Activated T-helper 2 cell treated with anti-CD3 and anti-CD28 coated beads, Interferon-gamma antibody, Interleukin-2, Interleukin-4, amounts not matched to agents 10 μg/mL and 5 μg/mL and 100 μg/mL, durations not matched to agents 14 hours and 24 hours and 36 hours (primary cell): ENCODE measurements at regions not wholly inside any gene's neighbourhood (a gene's known extent, or its start where the extent isn't known, plus 50 kb on each side); places are given as distances from the start of the nearest gene placed in this dataset.
A peak's percentile ranks its signal among the peaks of the same experiment; 100 is the strongest.

Experiments
- DNase-seq: peaks from one replicate; pipeline ENCODE4 v3.0.0; 2021; ENCODE audit warnings: low spot score
- H3K27ac Mint-ChIP-seq: one replicate; pipeline ENCODE4 v1.8.0; 2021; ENCODE audit warnings: mixed read lengths
- H3K27me3 Mint-ChIP-seq: one replicate; pipeline ENCODE4 v1.8.0; 2021; ENCODE audit warnings: low read depth, mixed read lengths
- H3K36me3 Mint-ChIP-seq: one replicate; pipeline ENCODE4 v1.8.0; 2021; ENCODE audit warnings: low read depth, mixed read lengths
- H3K4me1 Mint-ChIP-seq: one replicate; pipeline ENCODE4 v1.8.0; 2021; ENCODE audit warnings: low read depth, mixed read lengths
- H3K4me3 Mint-ChIP-seq: one replicate; pipeline ENCODE4 v1.8.0; 2021; ENCODE audit warnings: low read depth, mild to moderate bottlenecking, moderate library complexity, mixed read lengths
- H3K9me3 Mint-ChIP-seq: one replicate; pipeline ENCODE4 v1.8.0; 2021; ENCODE audit warnings: mixed read lengths
- intact Hi-C: fragments of 100-400 bp; cut with micrococcal nuclease; formaldehyde crosslinking; loops from one replicate; pipeline ENCODE4 v1.15.1; 2023

DNA sequence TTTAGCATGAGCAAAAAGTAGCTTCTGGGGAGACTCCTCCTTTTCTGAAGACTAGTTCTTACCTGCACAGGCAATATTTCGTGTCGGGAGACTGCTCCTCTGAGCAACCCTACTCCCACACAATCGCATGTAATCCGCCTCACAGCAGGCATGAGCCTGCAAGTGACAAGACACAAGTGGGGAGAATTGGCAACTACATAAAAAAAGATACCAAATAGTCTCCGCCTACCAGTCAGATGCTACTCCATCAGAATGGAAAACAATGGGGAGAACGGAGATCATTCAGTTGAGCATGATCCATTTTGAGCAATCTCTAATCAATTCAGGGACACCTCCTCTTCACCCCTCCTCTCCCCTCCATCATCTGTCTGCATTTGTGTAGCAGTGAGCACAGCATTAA lies 321.0 kb downstream of the COG6 start:
- intact Hi-C loops = no loop called here
- Mint-ChIP-seq H3K4me3 (no peak overlapping the region), H3K27me3 (peaks cover 14% of the 10 kb centered on the region), H3K4me1 (no peaks in the 10 kb centered on the region), H3K27ac (no peak overlapping the region), H3K36me3 (no peaks in the 10 kb centered on the region), H3K9me3 (no peaks in the 10 kb centered on the region)
- DNase-seq = no peak

DNA sequence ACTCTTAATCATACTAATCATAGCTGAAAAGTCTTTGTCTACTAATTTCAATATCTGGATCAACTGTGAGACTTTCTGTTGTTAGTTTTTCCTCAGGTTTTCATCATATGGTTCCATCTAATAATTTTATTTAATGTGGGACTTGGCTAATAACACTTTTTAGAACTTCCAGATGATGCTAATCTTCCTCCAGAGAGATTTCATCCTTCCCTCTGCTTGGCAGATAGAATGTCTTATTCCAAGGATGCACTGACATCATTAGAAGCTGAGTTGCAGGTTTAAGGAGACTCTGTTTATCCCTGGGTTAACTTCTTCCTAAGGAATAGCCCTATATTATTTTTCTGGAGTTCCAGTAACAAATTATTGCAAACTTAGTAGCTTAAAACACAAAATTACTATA lies 325.6 kb downstream of the COG6 start:
- peaks cover 3% of the 10 kb centered on the region for H3K9me3 Mint-ChIP-seq

DNA sequence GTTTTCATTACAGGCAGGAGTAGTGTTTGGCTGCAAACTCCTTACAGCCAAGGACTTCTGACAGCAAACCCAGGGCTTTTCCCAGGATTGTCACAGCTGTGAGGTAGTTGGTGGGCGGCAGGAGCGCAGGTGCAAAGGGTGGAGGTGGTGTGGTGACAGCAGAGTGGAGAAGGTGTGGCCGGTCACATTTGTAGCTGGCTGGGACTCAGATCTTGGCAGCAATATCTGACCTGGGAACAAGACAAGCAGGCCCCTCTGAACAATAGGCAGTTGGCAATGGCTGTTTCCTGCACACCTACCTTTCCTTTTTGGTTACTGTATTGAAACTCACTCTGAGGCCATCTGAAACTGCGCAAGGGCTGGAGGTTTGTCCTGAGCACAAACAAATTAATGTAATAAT lies 327.3 kb downstream of the COG6 start:
- Mint-ChIP-seq H3K9me3 (peaks cover 5% of the 10 kb centered on the region), H3K4me1 (no peaks in the 10 kb centered on the region), H3K4me3 (no peak overlapping the region), H3K27ac (no peak overlapping the region), H3K27me3 (peaks cover 11% of the 10 kb centered on the region), H3K36me3 (no peaks in the 10 kb centered on the region)
- DNase-seq = no peak
- intact Hi-C loops = no loop called here

More for the DNA sequence above, 325.6 kb downstream of the COG6 start:
- H3K36me3 Mint-ChIP-seq = no peaks in the 10 kb centered on the region
- H3K27ac Mint-ChIP-seq = no peak overlapping the region
- intact Hi-C loops = no loop called here
- H3K4me1 Mint-ChIP-seq = no peaks in the 10 kb centered on the region
- no peak for DNase-seq
- H3K27me3 Mint-ChIP-seq = peaks cover 12% of the 10 kb centered on the region
- no peak overlapping the region for H3K4me3 Mint-ChIP-seq

DNA sequence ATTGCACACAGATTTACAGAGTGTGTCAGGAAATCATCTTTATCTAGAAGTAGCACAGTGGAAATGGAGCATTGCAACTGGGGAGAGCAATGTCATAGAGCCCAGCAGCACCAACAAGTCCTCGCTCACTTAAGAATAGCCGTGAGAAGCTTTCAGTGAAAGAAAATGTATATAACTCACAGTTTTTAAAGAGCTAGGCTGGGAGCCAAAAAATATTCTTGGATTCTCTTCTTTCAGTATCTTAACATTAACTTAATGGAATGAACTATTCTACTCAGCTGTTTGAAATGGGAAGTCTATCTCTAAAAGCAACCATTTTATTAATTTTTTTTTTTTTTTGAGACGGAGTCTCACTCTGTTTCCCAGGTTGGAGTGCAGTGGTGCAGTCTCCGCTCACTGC lies 329.6 kb downstream of the COG6 start:
- no peak overlapping the region for H3K4me3 Mint-ChIP-seq
- no peak overlapping the region for H3K27ac Mint-ChIP-seq
- no peak for DNase-seq
- H3K36me3 Mint-ChIP-seq = no peaks in the 10 kb centered on the region
- peaks cover 5% of the 10 kb centered on the region for H3K9me3 Mint-ChIP-seq
- intact Hi-C loops = no loop called here
- peaks cover 8% of the 10 kb centered on the region for H3K27me3 Mint-ChIP-seq
- H3K4me1 Mint-ChIP-seq = no peaks in the 10 kb centered on the region

DNA sequence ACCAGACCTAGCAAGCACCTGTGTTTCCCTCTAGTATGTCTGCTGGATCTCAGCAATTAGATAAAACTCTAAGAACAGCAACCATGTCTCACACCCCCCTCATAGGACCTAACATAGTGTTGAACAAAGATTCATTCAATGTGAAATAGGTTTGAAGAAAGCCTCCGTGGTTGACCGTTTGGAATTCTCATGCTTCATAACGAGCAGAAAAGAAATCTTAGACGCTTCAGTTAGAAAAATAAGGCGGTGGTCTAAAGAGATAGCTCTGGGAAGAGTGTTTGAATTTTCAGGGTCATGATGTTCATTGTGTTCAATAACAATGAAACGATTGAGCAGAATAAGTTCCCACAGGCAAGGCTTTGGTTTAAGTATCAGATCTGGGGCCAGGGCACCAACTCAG lies 332.9 kb downstream of the COG6 start:
- intact Hi-C loops = no loop called here
- peaks cover 5% of the 10 kb centered on the region for H3K9me3 Mint-ChIP-seq
- H3K27ac Mint-ChIP-seq = no peak overlapping the region
- H3K36me3 Mint-ChIP-seq = no peaks in the 10 kb centered on the region
- H3K27me3 Mint-ChIP-seq = no peaks in the 10 kb centered on the region
- H3K4me1 Mint-ChIP-seq = no peaks in the 10 kb centered on the region
- H3K4me3 Mint-ChIP-seq = no peak overlapping the region
- no peak for DNase-seq

DNA sequence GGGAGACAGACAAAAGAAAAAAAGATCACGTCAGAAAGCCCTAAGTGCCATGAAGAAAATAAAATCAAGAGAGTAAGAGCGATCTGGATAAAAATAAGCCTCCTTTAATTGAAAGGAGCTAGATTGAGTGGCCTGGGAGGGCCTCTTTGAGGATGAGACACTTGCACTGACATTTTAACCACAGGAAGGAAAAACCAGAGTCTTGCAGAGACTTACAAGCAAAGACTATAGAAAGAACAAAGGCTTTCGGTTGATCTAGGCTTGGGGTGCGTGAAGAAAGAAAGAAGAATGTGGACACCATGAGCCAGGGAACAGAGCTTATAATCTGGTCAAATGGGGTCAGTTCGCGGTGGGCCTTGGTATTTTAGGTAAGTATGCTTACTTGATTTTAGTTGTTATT lies 342.7 kb downstream of the COG6 start:
- Mint-ChIP-seq H3K36me3 (no peaks in the 10 kb centered on the region), H3K9me3 (no peaks in the 10 kb centered on the region), H3K27me3 (no peaks in the 10 kb centered on the region), H3K4me3 (no peak overlapping the region), H3K27ac (no peak overlapping the region), H3K4me1 (peaks cover 13% of the 10 kb centered on the region)
- DNase-seq = no peak
- intact Hi-C loops = no loop called here

DNA sequence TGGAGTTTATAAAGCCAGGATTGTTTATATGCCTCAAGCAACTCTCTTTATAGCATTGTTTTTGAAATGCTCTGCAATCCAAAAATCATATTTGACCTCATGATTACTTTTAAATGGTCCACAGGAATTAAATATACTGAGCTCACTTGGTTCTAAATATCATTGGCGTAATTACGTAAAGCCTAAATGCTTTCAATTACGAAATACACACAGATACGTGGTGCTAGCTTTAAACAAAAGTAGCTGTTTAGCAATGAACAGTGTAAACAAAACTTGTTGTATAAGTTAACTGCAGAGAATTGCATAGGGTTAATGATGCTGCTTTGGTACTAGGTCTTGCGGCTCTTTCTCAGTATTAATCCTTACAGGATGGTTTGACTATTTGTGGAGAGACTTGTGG lies 346.6 kb downstream of the COG6 start:
- Mint-ChIP-seq H3K4me3 (no peak overlapping the region), H3K36me3 (no peaks in the 10 kb centered on the region), H3K27me3 (no peaks in the 10 kb centered on the region), H3K9me3 (peaks cover 8% of the 10 kb centered on the region), H3K27ac (no peak overlapping the region), H3K4me1 (peaks cover 13% of the 10 kb centered on the region)
- intact Hi-C loops = no loop called here
- no peak for DNase-seq

DNA sequence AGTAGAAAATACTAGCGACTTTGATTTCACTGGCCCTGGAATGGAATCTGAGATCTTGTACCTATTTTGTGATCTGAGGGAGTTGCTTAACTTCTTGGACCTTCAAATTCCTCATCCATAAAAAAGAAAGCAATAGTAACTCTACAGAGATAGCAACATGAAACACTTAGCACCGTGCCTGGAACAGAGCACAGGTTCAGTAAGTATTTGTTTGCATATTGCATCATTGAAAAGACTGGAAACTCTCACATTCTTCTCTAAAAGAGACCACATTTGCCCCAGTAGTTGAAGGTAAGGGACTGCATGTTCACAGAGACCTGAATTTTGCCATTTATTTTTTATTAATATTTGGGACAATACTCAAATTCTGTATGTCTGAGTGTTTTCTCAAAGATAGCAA lies 358.1 kb downstream of the COG6 start:
- no peak for DNase-seq
- peaks cover 4% of the 10 kb centered on the region for H3K9me3 Mint-ChIP-seq
- H3K27me3 Mint-ChIP-seq = peaks cover 2% of the 10 kb centered on the region
- no peak overlapping the region for H3K27ac Mint-ChIP-seq
- H3K36me3 Mint-ChIP-seq = no peaks in the 10 kb centered on the region
- intact Hi-C loops = no loop called here
- no peak overlapping the region for H3K4me3 Mint-ChIP-seq
- peaks cover 5% of the 10 kb centered on the region for H3K4me1 Mint-ChIP-seq

DNA sequence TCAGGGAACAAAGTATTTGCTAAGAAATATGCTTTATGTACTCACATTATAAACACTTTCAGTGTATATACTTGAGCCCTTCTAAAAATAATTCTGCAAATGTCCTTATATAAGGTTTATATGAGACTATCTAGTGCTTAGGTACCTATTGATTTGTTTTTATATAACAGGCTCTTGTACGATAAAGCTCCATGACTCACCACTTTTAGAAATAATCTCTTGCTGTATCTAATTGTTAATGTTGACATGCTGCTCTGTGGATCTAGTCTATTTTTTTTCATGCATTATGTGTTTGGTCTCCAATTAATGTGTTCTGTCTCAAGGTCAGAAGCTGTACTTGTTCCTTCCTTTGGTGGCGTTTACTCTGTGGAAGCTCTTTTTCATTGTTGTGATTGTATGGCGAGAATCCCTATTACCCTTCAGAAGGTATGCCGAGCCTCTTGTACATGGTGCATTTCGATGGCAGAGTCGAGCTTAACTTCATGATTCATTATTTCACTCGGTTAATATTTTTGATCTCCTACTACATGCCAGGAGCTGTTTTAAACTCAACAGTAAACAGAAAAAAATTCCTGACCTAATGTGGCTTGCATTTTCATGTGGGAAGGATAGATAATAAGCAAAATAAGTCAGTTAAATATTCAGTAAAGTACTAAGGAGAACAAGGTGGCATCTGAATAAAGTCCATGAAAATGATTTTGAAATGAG lies 361.6 kb downstream of the COG6 start:
- no peaks in the 10 kb centered on the region for H3K36me3 Mint-ChIP-seq
- H3K4me3 Mint-ChIP-seq = no peak overlapping the region
- DNase-seq = no peak
- H3K27me3 Mint-ChIP-seq = peaks cover 2% of the 10 kb centered on the region
- H3K9me3 Mint-ChIP-seq = no peaks in the 10 kb centered on the region
- H3K27ac Mint-ChIP-seq = no peak overlapping the region
- peaks cover 7% of the 10 kb centered on the region for H3K4me1 Mint-ChIP-seq
- intact Hi-C loops = no loop called here

DNA sequence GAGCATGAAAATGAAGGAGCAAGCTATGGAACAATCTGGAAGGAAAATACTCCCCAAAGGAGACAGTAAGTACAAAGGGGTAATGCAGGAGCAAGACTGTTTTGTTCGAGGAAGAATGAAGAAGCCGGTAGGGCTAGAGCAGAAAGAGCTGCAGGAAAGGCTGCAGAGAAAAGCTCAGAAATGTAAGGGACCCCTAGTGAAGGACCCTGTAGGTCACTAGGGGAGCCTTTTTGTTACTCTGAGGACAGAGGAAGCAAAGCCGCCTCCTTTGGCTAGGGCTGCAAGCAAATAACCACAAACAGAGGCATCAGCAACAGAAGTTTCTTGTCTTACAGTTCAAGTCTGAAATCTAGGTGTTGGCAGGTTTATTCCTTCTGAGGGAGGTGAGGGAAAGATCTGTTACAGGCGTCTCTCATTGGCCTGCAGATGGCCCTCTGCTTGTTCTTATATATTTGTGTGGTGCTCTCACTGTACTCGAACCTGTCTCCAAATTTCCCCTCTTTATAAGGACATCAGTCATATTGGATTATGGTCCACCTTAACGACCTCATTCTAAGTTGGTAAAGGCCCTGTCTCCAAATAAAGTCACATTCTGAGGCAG lies 362.3 kb downstream of the COG6 start:
- intact Hi-C loops = no loop called here
- H3K27me3 Mint-ChIP-seq = peaks cover 2% of the 10 kb centered on the region
- H3K4me1 Mint-ChIP-seq = peaks cover 7% of the 10 kb centered on the region
- no peaks in the 10 kb centered on the region for H3K9me3 Mint-ChIP-seq
- H3K4me3 Mint-ChIP-seq = no peak overlapping the region
- no peaks in the 10 kb centered on the region for H3K36me3 Mint-ChIP-seq
- DNase-seq = no peak
- H3K27ac Mint-ChIP-seq = no peak overlapping the region

DNA sequence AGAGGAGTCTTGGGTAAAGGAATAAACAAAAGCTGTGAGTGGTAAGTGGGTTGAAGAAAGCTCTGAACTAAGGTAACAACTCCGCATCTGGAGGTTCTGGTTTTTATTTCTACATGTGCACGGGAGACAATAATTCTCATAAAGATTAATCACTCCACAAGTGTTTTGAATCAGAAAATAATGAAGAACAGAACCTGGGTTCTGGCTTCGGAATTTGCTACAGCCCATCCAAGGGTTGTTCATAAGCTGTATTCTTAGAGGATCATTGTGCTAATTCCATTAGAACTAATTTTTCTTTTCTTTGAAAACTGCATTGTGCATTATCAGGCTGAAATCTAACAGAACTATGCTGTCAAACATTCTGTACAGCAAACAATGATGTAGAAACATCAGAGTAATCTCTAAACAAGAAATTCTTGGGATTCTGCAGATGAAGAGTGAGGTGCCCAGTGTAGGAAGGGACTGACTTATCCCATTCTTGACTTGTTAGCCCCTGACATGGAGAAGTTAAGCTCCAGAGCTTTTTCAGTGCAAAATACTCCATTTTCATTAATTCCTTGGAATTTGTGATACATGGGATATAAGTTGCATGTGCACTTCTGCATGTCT lies 368.2 kb downstream of the COG6 start:
- Mint-ChIP-seq H3K9me3 (peaks cover 4% of the 10 kb centered on the region), H3K4me3 (no peak overlapping the region), H3K27ac (no peak overlapping the region), H3K36me3 (peaks cover 2% of the 10 kb centered on the region), H3K4me1 (peaks cover 38% of the 10 kb centered on the region), H3K27me3 (no peaks in the 10 kb centered on the region)
- DNase-seq = no peak
- intact Hi-C loops = loop anchor here (10.0 kb wide), 1 partner anchor 491 kb away; no protein-coding TSS in a partner anchor

DNA sequence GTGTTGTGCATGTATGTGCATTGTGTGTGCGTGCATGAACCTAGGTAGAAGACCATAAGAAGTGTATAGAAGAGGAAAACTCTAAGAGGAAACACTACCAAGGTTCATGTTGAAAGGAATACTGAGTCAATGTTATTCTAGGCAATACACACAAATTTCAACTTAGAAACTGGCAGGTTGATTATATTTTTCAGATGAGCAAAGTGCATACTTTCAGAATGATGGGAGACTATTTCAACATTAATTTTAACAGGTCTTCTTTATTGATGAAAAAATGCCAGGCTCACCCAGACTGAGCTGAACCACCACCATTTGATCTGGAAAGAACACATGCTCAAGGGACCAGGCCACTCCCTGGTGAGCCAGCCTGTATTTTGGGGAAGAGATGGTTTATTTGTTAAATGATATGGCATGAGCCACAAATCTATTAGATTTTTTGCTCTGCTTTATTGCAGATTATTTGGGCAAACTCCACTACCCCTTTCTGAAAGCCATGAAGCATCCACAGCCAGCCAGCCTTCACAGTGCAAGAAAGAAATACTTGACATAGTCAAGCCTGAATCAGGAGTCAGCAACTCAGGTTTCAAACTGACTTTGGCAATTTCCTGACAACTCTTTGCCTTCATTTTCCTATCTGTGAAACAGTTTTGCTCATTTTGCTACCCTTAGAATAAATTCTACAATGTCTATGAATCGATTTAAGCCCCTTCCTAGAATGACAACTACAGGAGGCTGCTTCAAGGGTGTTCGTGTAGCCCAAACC lies 368.9 kb downstream of the COG6 start:
- intact Hi-C loops = loop anchor here (10.0 kb wide), 1 partner anchor 490 kb away; no protein-coding TSS in a partner anchor
- peaks cover 42% of the 10 kb centered on the region for H3K4me1 Mint-ChIP-seq

More for the DNA sequence above, 368.9 kb downstream of the COG6 start:
- Mint-ChIP-seq H3K9me3 (peaks cover 11% of the 10 kb centered on the region), H3K27me3 (no peaks in the 10 kb centered on the region), H3K27ac (peak overlapping the region; percentile 62), H3K36me3 (peaks cover 9% of the 10 kb centered on the region), H3K4me3 (no peak overlapping the region)
- DNase-seq = no peak
